NT2/D1 (cell line): ENCODE measurements at regions not wholly inside any gene's neighbourhood (a gene's known extent, or its start where the extent isn't known, plus 50 kb on each side); places are given as distances from the start of the nearest gene placed in this dataset.
"Not testable (repeated sequence)": the region's sequence is repeated elsewhere in the genome, so short reads cannot be mapped to it uniquely, and the experiment has no call there.

Source experiments
- DNase-seq: peaks from one replicate; pipeline ENCODE4 v3.0.0-alpha.2; 2011; ENCODE audit warnings: low read depth, low spot score
- H3K27me3 ChIP-seq: 2 replicates; pipeline ENCODE4 v1.6.0; 2011; ENCODE audit warnings: mild to moderate bottlenecking; ENCODE audit not compliant: insufficient read length, insufficient read depth
- H3K36me3 ChIP-seq: 2 replicates; pipeline ENCODE4 v1.6.1; 2011; ENCODE audit warnings: mild to moderate bottlenecking, low read length, mixed read lengths; ENCODE audit not compliant: insufficient read depth, insufficient read length
- H3K4me1 ChIP-seq: 2 replicates; pipeline ENCODE4 v1.5.1; 2011; ENCODE audit not compliant: insufficient read depth, insufficient read length
- H3K4me3 ChIP-seq: 2 replicates; pipeline ENCODE4 v1.5.1; 2011; ENCODE audit warnings: low read depth; ENCODE audit not compliant: insufficient read length
- H3K9ac ChIP-seq: 2 replicates; pipeline ENCODE4 v1.6.0; 2011; ENCODE audit warnings: low read depth; ENCODE audit not compliant: insufficient read length
- H3K9me3 ChIP-seq: 2 replicates; pipeline ENCODE4 v1.5.1; 2011; ENCODE audit warnings: mild to moderate bottlenecking, low read length; ENCODE audit not compliant: insufficient read depth
- SUZ12 ChIP-seq: IDR thresholded peaks from 2 replicates; pipeline ENCODE4 v1.6.1; 2011; ENCODE audit not compliant: insufficient read length, insufficient read depth; ENCODE audit errors: extremely low read depth
- YY1 ChIP-seq: IDR thresholded peaks from 2 replicates; pipeline ENCODE4 v1.6.1; 2011; ENCODE audit not compliant: insufficient read length, insufficient read depth
- ZNF274 ChIP-seq: IDR thresholded peaks from 2 replicates; pipeline ENCODE4 v1.6.1; 2011; ENCODE audit warnings: mild to moderate bottlenecking, low read depth, low read length

DNA sequence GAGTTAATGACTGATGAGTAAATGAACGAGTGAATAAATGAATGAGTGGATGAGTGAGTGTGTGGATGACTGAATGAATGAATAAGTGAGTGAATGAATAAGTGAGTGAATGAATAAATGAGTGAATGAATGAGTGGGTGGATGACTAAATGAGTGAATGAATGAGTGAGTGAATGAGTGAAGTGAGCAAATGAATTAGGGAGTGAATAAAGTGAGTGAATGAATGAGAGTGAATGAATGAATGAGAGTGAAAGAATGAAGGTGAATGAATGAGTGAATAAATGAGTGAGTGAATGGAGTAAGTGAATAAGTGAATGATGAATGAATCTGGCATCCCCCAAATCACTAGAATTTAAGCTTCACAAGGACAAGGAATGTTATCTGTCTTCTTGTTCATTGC, 1253.0 kb downstream of the TYW1 start:
- Histone ChIP-seq H3K4me1 (peaks cover 4% of the 10 kb centered on the region), H3K9me3 (peaks cover 17% of the 10 kb centered on the region; the same call in 1 of the 2 replicates), H3K4me3 (no peak overlapping the region), H3K27me3 (peaks cover 2% of the 10 kb centered on the region), H3K36me3 (no peaks in the 10 kb centered on the region), H3K9ac (no peak overlapping the region)
- TF ChIP-seq ZNF274 (no peak), SUZ12 (no peak), YY1 (no peak)
- no peak for DNase-seq

DNA sequence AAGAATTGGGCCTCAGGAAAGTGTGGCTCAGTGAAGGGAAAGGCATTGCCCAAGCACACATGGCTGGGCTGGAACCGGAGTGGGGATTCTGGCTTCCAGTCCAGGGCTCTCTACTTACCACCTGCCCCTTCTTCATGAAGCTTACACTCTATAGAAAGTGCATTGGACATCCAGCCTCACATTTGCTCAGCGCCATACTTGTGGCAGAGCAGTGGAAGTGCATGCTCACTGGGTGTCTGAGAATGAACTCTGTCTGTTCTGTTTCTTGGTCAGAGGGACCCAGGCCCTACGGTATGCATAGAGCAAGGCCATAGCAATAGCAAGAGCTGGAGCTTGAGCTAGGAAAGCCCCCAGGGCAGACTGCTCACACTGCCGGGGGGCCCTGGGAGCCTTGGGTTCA, 1253.5 kb downstream of the TYW1 start:
- H3K4me3 ChIP-seq, result no peak overlapping the region
- peaks cover 4% of the 10 kb centered on the region for H3K4me1 ChIP-seq
- DNase-seq, result no peak
- peaks cover 4% of the 10 kb centered on the region for H3K27me3 ChIP-seq
- no peaks in the 10 kb centered on the region for H3K36me3 ChIP-seq
- H3K9me3 ChIP-seq, result peaks cover 11% of the 10 kb centered on the region; the same call in 1 of the 2 replicates
- TF ChIP-seq ZNF274 (no peak), YY1 (no peak)
- H3K9ac ChIP-seq, result no peak overlapping the region

DNA sequence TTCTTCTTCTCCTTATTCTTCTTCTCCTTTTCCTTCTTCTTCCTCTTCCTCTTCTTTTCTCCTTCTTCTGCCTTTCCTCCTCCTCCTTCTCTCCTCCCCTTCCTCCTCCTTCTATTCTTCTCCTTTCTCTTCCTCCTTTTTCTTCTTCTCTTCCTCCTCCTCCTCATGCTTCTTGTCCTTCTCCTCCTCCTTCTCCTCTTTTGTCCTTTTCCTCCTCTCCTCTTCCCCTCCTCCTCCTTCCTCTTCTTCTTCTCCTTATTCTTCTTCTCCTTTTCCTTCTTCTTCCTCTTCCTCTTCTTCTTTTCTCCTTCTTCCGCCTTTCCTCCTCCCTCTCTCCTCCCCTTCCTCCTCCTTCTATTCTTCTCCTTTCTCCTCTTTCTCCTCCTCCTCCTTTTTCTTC, 1258.2 kb downstream of the TYW1 start:
- not testable (repeated sequence) for H3K9ac ChIP-seq, H3K4me1 ChIP-seq, DNase-seq, H3K27me3 ChIP-seq, H3K36me3 ChIP-seq, H3K4me3 ChIP-seq
- H3K9me3 ChIP-seq, result peaks cover 11% of the 10 kb centered on the region; the same call in 1 of the 2 replicates

DNA sequence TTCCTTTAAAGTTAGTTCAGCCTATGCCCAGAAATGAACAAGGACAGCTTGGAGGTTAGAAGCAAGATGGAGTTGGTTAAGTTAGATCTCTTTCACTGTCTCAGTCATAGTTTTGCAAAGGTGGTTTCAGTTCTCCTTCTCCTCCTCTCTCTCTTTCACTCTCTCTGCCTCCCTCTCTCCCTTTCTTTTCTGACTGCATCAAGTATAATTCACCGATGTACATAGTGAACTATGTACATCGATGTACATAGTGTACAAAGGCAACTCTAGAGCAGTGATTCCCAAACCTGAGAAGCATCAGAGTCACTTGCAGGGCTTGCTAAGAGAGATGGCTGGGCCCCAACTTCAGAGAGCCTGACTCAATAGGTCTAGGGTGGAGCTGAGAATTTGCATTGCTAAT, 1259.7 kb downstream of the TYW1 start:
- no peaks in the 10 kb centered on the region for H3K36me3 ChIP-seq
- H3K9ac ChIP-seq, result no peak overlapping the region
- H3K4me3 ChIP-seq, result no peak overlapping the region
- H3K4me1 ChIP-seq, result no peaks in the 10 kb centered on the region
- TF ChIP-seq SUZ12 (no peak), YY1 (no peak), ZNF274 (no peak)
- peaks cover 4% of the 10 kb centered on the region for H3K27me3 ChIP-seq
- DNase-seq, result peak; percentile 20
- H3K9me3 ChIP-seq, result peaks cover 11% of the 10 kb centered on the region; the same call in 1 of the 2 replicates

DNA sequence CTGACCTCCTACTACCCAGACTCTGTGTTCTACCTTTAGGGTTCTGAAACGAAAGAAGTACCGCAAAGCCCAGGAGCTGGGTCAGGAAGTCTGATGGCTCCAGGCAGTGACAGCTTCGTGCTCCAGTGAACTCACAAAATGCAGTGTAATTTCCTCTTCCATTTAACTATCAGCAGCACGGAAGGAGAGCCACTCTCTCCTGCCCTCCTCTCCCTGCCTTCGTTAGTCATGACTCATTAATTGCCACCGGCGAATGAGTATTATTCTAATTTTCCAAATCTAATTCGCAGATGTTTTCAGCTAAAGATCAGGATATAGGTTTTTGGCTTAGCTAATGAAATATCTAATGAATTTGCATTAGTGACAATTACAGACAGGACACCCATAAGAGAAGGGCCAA, 1262.0 kb downstream of the TYW1 start:
- no peak overlapping the region for H3K9ac ChIP-seq
- no peak for TF ChIP-seq YY1
- no peak for TF ChIP-seq ZNF274
- no peak for TF ChIP-seq SUZ12

DNA sequence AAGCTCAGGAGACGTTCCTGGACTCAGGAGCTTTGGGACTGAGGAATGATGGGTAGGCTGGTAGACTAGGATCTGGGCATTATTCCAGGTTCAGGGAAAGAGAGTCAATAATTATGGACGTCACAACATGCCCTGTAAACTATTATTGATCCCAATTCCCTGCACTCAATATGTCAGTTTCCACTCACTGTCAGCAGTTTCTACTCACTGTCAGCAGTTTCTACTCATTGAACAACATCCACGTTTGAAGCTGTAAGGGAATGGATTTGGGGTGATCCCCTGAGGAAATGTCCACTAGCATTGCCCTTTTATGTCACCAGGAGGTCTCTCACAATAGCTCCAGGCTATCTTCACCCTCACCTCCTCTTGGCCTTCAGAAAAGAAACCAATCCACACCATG, 1268.6 kb downstream of the TYW1 start:
- TF ChIP-seq YY1 (no peak), SUZ12 (no peak), ZNF274 (no peak)
- no peak overlapping the region for H3K4me3 ChIP-seq

More for the DNA sequence above, 1262.0 kb downstream of the TYW1 start:
- no peak for DNase-seq
- Histone ChIP-seq H3K4me1 (no peaks in the 10 kb centered on the region), H3K4me3 (no peak overlapping the region), H3K9me3 (no peaks in the 10 kb centered on the region), H3K27me3 (peaks cover 4% of the 10 kb centered on the region), H3K36me3 (no peaks in the 10 kb centered on the region)

DNA sequence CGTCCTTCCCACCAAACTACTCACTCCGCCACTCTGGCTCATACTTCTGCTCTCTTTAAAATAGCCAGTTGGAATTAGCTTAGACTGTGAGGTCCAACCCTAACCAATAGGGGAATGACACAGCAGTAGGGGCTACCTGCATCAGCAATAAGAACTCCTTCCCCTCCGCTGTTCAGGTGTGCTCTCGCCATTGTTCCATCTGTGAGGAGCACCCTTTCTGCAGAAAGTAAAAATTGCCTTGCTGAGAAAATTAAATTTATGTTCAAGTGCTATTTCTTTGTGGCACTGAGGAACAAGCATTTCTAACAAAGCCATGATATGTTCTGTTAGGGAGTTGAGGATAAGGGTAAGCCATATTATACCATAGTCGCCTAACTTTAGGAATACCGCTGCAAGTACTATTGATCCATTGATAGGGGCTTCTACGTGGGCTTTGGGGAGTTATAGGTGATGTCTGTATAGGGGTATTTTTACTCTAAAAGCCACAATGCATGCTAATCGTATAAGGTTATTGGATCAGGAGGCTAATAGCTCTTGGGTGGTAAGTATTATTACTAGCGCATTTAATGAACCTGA, 1269.5 kb downstream of the TYW1 start:
- no peaks in the 10 kb centered on the region for H3K36me3 ChIP-seq
- H3K4me1 ChIP-seq, result no peaks in the 10 kb centered on the region
- no peak overlapping the region for H3K4me3 ChIP-seq
- H3K9me3 ChIP-seq, result peaks cover 32% of the 10 kb centered on the region
- no peak for TF ChIP-seq SUZ12
- no peak for TF ChIP-seq ZNF274
- TF ChIP-seq YY1, result no peak
- DNase-seq, result no peak
- H3K27me3 ChIP-seq, result no peaks in the 10 kb centered on the region
- H3K9ac ChIP-seq, result no peak overlapping the region

More for the DNA sequence above, 1268.6 kb downstream of the TYW1 start:
- Histone ChIP-seq H3K9me3 (peaks cover 32% of the 10 kb centered on the region), H3K27me3 (no peaks in the 10 kb centered on the region), H3K36me3 (no peaks in the 10 kb centered on the region), H3K9ac (no peak overlapping the region), H3K4me1 (no peaks in the 10 kb centered on the region)
- no peak for DNase-seq
